ENCODE measurements at regions not wholly inside any gene's neighbourhood (a gene's known extent, or its start where the extent isn't known, plus 50 kb on each side); places are given as distances from the start of the nearest gene placed in this dataset.
"Not testable (repeated sequence)": the region's sequence is repeated elsewhere in the genome, so short reads cannot be mapped to it uniquely, and the experiment has no call there.

DNA sequence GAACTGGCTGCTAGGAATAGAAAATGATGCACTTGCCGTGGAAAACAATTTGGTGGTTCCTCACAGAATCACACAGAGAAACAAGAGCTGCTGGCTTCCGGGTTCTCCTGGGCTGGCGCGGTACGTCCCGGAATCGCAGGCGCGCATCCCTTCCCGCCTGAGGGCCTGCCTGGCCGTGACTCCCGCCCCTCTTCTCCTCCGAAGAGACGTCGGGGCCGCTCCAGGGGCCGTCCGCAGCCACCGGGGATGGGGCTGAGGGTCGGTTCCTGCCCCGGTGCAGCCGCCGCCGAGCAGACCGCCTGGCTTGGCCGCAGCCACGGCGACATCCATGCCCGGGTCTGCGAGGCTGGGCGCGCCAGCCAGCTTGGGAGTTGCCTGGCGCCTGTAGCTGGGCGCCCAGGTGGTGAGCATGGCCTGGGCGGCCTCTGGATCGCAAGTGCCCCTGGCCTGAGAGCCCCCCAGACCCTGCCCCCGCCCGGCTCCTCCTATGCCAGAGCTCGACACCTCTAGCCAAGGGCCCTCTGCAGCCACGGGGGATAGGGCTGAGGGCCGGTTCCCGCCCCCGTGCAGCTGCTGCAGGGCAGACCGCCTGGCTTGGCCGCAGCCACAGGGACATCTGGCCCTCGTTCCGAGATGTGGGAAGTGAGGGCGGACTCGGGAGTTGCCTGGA is 83.9 kb upstream of the ZNG1F start:
- H3K4me3 ChIP-seq (ENCODE audit: low read depth, low read length, poor library complexity, severe bottlenecking) = peak overlapping the region; percentile 63
- H3K9me3 ChIP-seq (ENCODE audit: low read length); H4K20me1 ChIP-seq (ENCODE audit: insufficient read depth, low read length); H3F3A ChIP-seq (ENCODE audit: insufficient read depth, low read length); H3K9me2 ChIP-seq (ENCODE audit: low read depth, low read length); H3K36me3 ChIP-seq (ENCODE audit: insufficient read depth, low read length); H3K27ac ChIP-seq (ENCODE audit: low read depth, low read length, poor library complexity, severe bottlenecking); H3K27me3 ChIP-seq (ENCODE audit: insufficient read depth, low read length); H2AFZ ChIP-seq (ENCODE audit: low read length); H3K79me2 ChIP-seq (ENCODE audit: insufficient read depth, low read length); H3K4me1 ChIP-seq (ENCODE audit: insufficient read depth, low read length, severe bottlenecking): not testable (repeated sequence)
- peak overlapping the region; percentile 63 for H3K4me2 ChIP-seq (ENCODE audit: low read length)
- H3K9ac ChIP-seq (ENCODE audit: low read length) = peak overlapping the region; percentile 58; the same call in 1 of the 2 replicates

DNA sequence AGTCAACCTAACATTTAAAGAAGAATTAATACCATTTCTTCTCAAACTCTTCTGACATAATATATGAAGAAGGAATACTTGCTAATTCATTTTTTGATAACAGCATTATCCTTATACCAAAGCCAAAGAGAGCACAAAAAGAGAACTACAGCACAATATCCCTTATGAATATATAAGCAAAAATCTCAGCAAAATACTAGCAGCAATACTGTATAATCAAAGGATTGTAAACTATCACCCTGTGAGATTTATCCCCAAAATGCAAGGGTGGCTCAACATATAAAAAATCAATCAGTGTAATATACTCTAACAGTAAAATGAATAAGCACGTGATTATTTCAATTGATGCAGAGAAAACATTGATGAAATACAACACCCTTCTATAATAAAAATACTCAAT is 81.9 kb upstream of the ZNG1F start:
- H3K27ac ChIP-seq (ENCODE audit: low read depth, low read length, poor library complexity, severe bottlenecking); H3F3A ChIP-seq (ENCODE audit: insufficient read depth, low read length); H4K20me1 ChIP-seq (ENCODE audit: insufficient read depth, low read length); H3K4me3 ChIP-seq (ENCODE audit: low read depth, low read length, poor library complexity, severe bottlenecking); H3K9me2 ChIP-seq (ENCODE audit: low read depth, low read length); H3K9ac ChIP-seq (ENCODE audit: low read length); H3K27me3 ChIP-seq (ENCODE audit: insufficient read depth, low read length); H2AFZ ChIP-seq (ENCODE audit: low read length); H3K79me2 ChIP-seq (ENCODE audit: insufficient read depth, low read length); H3K36me3 ChIP-seq (ENCODE audit: insufficient read depth, low read length); H3K4me2 ChIP-seq (ENCODE audit: low read length); H3K4me1 ChIP-seq (ENCODE audit: insufficient read depth, low read length, severe bottlenecking); H3K9me3 ChIP-seq (ENCODE audit: low read length): not testable (repeated sequence)

DNA sequence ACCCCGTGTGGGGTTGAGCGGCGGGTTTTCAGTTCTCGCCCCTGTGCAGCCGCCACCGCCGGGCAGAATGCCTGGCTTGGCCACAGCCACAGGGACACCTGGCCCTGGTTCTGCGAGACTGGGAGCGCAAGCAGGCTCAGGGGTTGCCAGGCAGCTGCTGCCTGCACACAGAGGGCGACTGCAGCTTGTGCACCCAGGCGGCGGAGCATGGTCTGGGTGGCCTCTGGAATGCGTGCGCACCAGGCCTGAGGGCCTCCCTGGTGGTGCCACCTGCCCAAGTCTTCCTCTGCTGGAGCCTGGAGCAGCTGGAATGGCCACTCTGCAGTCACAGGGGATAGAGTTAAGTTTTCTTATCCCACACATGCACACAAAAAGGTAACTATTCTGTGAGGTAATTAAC is 80.4 kb upstream of the ZNG1F start:
- not testable (repeated sequence) for H2AFZ ChIP-seq (ENCODE audit: low read length); H3K4me2 ChIP-seq (ENCODE audit: low read length)

DNA sequence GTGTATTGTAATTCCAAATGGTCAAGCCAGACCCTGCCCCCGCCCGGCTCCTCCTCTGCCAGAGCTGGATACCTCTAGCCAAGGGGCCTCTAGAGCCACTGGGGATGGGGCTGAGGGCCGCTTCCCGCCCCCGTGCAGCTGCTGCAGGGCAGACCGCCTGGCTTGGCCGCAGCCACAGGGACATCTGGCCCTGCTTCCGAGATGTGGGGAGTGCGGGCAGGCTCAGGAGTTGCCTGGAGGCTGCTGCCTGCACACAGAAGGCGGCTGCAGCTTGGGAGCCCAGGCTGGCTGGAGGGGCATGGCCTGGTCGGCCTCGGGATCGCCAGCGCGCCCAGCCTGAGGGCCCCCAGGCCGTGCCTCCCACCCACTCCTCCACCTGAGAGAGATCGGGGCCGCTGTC is 79.9 kb upstream of the ZNG1F start:
- H3K9ac ChIP-seq (ENCODE audit: low read length); H3K79me2 ChIP-seq (ENCODE audit: insufficient read depth, low read length); H3K36me3 ChIP-seq (ENCODE audit: insufficient read depth, low read length); H3K27me3 ChIP-seq (ENCODE audit: insufficient read depth, low read length); H2AFZ ChIP-seq (ENCODE audit: low read length); H3K4me1 ChIP-seq (ENCODE audit: insufficient read depth, low read length, severe bottlenecking); H3K9me2 ChIP-seq (ENCODE audit: low read depth, low read length); H3K4me3 ChIP-seq (ENCODE audit: low read depth, low read length, poor library complexity, severe bottlenecking); H3F3A ChIP-seq (ENCODE audit: insufficient read depth, low read length); H3K9me3 ChIP-seq (ENCODE audit: low read length); H3K27ac ChIP-seq (ENCODE audit: low read depth, low read length, poor library complexity, severe bottlenecking); H3K4me2 ChIP-seq (ENCODE audit: low read length); H4K20me1 ChIP-seq (ENCODE audit: insufficient read depth, low read length): not testable (repeated sequence)

More for the DNA sequence above, 80.4 kb upstream of the ZNG1F start:
- not testable (repeated sequence) for H3K9me3 ChIP-seq (ENCODE audit: low read length); H3K4me1 ChIP-seq (ENCODE audit: insufficient read depth, low read length, severe bottlenecking); H3K9ac ChIP-seq (ENCODE audit: low read length); H4K20me1 ChIP-seq (ENCODE audit: insufficient read depth, low read length); H3K36me3 ChIP-seq (ENCODE audit: insufficient read depth, low read length); H3F3A ChIP-seq (ENCODE audit: insufficient read depth, low read length); H3K27ac ChIP-seq (ENCODE audit: low read depth, low read length, poor library complexity, severe bottlenecking); H3K79me2 ChIP-seq (ENCODE audit: insufficient read depth, low read length); H3K9me2 ChIP-seq (ENCODE audit: low read depth, low read length); H3K4me3 ChIP-seq (ENCODE audit: low read depth, low read length, poor library complexity, severe bottlenecking); H3K27me3 ChIP-seq (ENCODE audit: insufficient read depth, low read length)

DNA sequence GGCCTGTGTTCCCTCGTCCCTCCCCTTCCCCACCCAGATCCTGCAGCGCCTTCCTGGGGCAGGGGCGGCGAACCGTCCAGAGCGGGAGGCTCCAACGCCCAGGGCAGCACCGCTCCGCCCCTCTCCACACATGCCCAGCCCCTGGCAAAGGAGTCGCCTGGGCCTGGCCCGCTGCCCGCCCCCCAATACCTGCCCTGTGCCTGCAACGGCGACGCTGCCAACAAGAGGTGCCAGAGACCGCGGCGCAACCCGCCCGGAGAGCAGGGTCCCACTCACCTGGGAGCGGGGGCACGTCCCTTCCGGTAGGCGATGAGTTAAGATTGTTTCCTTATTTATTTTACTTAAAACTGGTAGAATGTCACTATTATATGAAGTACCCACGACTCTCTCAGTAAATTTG is 77.5 kb upstream of the ZNG1F start:
- H3F3A ChIP-seq (ENCODE audit: insufficient read depth, low read length); H2AFZ ChIP-seq (ENCODE audit: low read length); H3K27ac ChIP-seq (ENCODE audit: low read depth, low read length, poor library complexity, severe bottlenecking); H3K9me2 ChIP-seq (ENCODE audit: low read depth, low read length); H3K4me2 ChIP-seq (ENCODE audit: low read length); H3K27me3 ChIP-seq (ENCODE audit: insufficient read depth, low read length); H3K36me3 ChIP-seq (ENCODE audit: insufficient read depth, low read length); H3K4me1 ChIP-seq (ENCODE audit: insufficient read depth, low read length, severe bottlenecking); H3K79me2 ChIP-seq (ENCODE audit: insufficient read depth, low read length); H4K20me1 ChIP-seq (ENCODE audit: insufficient read depth, low read length); H3K9me3 ChIP-seq (ENCODE audit: low read length); H3K9ac ChIP-seq (ENCODE audit: low read length); H3K4me3 ChIP-seq (ENCODE audit: low read depth, low read length, poor library complexity, severe bottlenecking): not testable (repeated sequence)

DNA sequence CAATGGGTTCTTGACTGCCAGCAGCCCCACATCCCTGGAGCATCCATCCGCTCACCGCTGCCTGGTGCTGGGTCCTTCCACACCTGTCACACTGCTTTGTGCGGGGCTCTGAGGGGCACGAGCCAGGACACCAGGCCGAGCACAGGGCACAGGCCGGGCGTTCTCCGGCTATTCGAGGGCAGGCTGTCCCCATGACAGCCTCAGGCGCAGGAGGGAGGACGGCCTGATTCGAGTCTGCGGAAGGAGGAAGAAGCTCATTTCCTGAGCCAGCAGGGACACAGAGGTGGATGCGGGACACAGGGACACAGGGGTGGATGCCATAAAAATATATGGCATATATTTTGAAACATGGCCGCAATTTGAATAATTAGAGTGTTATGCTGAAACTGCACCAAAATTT is 76.9 kb upstream of the ZNG1F start:
- not testable (repeated sequence) for H3K4me2 ChIP-seq (ENCODE audit: low read length); H3K27me3 ChIP-seq (ENCODE audit: insufficient read depth, low read length); H3F3A ChIP-seq (ENCODE audit: insufficient read depth, low read length); H3K9me2 ChIP-seq (ENCODE audit: low read depth, low read length); H3K27ac ChIP-seq (ENCODE audit: low read depth, low read length, poor library complexity, severe bottlenecking); H2AFZ ChIP-seq (ENCODE audit: low read length); H3K4me3 ChIP-seq (ENCODE audit: low read depth, low read length, poor library complexity, severe bottlenecking); H4K20me1 ChIP-seq (ENCODE audit: insufficient read depth, low read length); H3K9ac ChIP-seq (ENCODE audit: low read length); H3K79me2 ChIP-seq (ENCODE audit: insufficient read depth, low read length); H3K9me3 ChIP-seq (ENCODE audit: low read length); H3K4me1 ChIP-seq (ENCODE audit: insufficient read depth, low read length, severe bottlenecking); H3K36me3 ChIP-seq (ENCODE audit: insufficient read depth, low read length)

DNA sequence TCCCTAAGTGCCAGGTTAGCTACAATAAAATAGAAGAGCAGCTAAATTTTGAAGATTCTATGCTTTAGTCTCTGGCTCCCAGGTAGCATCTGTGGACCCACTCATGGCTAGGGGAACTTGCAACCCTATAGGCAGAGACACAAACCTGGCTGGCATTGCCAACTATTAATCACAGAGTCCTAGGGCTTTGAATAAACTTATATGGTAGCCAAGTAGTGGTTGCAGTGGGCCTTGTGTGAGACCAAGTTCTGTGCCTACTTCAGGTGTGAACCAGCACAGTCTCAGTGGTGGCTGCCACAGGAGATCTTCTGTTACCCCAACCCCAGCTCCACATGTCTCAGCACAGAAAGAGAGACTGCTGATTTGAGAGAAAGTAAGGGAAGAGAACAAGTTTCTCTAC is 62.9 kb upstream of the ZNG1F start:
- not testable (repeated sequence) for H3K9me3 ChIP-seq (ENCODE audit: low read length); H3K9ac ChIP-seq (ENCODE audit: low read length); H3K4me1 ChIP-seq (ENCODE audit: insufficient read depth, low read length, severe bottlenecking); H3K4me2 ChIP-seq (ENCODE audit: low read length); H3K4me3 ChIP-seq (ENCODE audit: low read depth, low read length, poor library complexity, severe bottlenecking); H3K27ac ChIP-seq (ENCODE audit: low read depth, low read length, poor library complexity, severe bottlenecking); H2AFZ ChIP-seq (ENCODE audit: low read length); H3K36me3 ChIP-seq (ENCODE audit: insufficient read depth, low read length); H3K9me2 ChIP-seq (ENCODE audit: low read depth, low read length); H3K79me2 ChIP-seq (ENCODE audit: insufficient read depth, low read length); H3F3A ChIP-seq (ENCODE audit: insufficient read depth, low read length); H3K27me3 ChIP-seq (ENCODE audit: insufficient read depth, low read length); H4K20me1 ChIP-seq (ENCODE audit: insufficient read depth, low read length)

DNA sequence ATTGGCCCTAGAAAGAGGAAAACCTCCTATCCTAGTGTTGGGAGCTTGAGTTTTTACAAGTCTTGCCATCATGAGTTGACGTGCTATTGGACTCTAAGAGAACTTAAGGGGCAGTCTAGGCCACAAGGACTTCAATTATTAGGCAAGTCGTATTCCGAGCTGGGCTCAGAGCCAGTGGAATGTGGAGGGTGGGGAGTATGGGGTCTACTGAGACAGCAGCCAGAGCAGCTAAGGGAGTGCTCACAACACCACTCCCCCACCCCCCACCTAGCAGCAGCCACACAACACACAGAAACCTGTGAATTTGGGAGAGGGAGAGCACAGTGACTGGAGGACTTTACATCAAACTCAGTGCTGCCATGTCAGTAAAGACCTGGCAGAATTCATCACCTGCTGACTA is 62.0 kb upstream of the ZNG1F start:
- not testable (repeated sequence) for H3K9me3 ChIP-seq (ENCODE audit: low read length); H3K4me1 ChIP-seq (ENCODE audit: insufficient read depth, low read length, severe bottlenecking); H3K36me3 ChIP-seq (ENCODE audit: insufficient read depth, low read length); H4K20me1 ChIP-seq (ENCODE audit: insufficient read depth, low read length); H3K9ac ChIP-seq (ENCODE audit: low read length); H3F3A ChIP-seq (ENCODE audit: insufficient read depth, low read length); H2AFZ ChIP-seq (ENCODE audit: low read length); H3K79me2 ChIP-seq (ENCODE audit: insufficient read depth, low read length); H3K27me3 ChIP-seq (ENCODE audit: insufficient read depth, low read length); H3K9me2 ChIP-seq (ENCODE audit: low read depth, low read length); H3K4me3 ChIP-seq (ENCODE audit: low read depth, low read length, poor library complexity, severe bottlenecking); H3K4me2 ChIP-seq (ENCODE audit: low read length); H3K27ac ChIP-seq (ENCODE audit: low read depth, low read length, poor library complexity, severe bottlenecking)

Measured in OCI-LY1 (cell line).